HG02610 (cell line): ENCODE measurements at regions not wholly inside any gene's neighbourhood (a gene's known extent, or its start where the extent isn't known, plus 50 kb on each side); places are given as distances from the start of the nearest gene placed in this dataset.

ENCODE experiments used
- ATAC-seq: cut with Tn5 transposase; IDR thresholded peaks from one replicate; pipeline ENCODE4 v1.9.1; 2021; ENCODE audit warnings: mild to moderate bottlenecking, moderate library complexity; ENCODE audit not compliant: unreplicated experiment

DNA sequence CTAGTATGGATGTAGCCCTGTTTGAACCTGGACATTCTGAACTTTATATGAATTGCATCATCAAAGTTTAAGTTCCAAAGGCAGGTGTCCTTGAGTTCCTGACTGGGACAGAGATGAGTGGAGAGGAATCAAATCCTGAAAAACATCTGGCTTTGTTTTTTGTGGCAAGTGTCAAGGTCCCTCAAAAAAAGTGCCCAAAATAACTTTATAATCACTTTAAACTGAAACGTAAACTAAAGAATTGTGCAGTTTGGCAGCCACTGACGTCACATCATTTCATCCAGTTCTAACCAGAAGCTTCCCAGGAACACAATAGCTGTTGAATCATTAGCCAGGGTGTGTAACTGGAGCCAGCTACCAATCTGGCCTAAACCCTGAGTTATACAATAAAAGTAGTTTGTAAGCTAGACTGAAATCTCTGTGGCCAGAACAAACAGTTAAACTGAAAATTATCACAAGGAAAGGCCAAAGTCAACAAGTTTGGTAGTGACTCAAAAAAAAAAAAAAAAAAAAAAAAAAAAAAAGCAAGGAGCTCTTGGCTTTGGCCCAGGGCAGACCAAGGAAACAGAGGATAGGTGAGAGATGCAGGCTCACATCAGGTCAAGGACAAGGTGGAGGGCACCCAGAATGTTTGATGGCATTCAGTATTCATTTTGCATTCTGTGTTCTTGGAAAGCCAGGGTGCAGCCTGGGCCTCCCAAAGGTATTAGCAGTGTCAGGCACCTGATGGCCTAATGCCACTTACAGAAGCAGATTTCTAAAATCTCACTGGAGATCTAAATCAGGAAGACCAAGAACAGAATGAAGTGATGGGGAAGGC, 74.3 kb downstream of the TNFSF18 start:
- no peak for ATAC-seq

DNA sequence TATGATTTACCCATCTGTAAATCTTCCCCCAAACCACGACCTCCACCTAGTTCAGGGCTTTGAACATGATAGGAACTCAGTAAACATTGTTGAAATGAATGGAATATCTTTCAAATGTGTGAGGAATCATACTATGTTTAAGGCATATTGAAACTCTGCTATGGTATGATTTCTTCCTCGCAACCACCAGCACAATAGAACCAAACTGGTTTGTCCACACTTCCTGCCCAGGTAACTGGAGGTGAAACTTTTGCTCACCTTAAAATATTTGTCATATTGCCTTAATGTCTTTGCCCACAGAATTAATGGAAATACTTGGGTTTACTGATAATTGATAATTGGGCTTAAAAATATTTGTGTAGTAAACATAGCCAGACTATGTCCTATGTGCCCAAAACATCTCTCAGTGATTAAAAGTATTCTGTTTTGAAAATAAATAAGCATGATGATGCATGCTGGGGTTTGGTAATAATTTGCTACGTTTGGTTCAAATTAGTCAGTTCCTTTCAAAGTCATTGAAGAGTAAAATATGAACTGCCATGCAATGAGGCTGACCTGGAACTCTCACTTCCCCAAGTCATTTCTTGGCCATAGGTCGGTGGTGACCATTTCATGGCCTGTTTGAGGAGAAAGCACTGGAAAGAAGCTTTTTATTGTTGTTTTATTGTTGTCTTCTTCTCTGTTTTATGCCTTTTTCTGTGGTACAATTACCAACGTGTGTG, 73.3 kb downstream of the TNFSF18 start:
- ATAC-seq: no peak

DNA sequence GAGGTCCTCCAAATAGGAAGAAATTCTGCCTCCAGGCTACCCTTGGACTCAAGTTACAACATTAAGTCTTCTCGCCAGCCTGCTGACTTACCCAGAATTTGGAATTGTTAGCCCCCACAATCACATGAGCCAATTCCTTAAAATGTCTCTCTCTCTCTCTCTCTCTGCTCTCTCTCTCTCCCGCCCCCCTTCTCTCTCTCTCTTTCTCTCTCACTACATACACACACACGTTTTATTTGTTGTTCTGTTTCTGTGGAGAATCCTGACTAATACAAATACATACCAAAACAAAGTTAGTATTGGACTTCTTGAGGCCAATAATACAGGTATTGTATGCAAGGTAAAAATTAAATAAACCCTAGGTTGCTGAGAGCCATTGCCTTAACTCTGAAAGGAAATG, 72.1 kb downstream of the TNFSF18 start:
- no peak for ATAC-seq

DNA sequence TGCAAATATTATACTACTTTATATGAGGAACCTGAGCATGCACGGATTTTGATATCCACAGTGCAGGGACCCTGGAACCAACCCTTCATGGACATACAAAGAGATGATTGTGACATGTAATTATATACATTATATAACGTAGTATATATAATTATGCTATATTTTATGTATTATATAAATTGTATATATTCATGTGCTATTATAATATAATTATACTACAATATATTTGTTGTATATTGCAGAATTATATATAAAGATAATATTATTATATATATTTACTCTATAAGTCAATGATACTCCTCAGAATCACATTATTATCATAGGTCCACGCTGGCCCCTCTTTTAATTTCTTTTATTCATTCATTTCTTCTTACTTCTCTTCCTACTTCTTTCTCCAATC, 70.9 kb downstream of the TNFSF18 start:
- ATAC-seq: no peak

DNA sequence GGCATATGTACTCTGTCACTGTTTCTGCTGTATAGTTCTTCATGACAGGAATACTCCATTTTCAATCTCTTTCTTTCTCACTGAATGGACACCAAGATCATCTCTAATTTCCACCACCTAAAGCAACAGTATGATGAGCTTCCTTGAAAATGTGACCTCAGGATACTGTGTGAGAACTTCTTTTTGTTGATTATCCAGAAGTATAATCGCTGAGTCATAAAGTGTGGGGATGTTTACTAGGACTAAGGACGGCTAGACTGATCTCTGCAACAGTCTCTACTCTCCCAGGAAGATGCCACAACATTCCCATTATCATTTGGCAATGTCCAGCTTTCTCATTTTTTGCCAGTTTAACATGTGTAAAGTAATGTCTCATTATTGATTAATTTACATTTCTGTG, 70.3 kb downstream of the TNFSF18 start:
- ATAC-seq: no peak

DNA sequence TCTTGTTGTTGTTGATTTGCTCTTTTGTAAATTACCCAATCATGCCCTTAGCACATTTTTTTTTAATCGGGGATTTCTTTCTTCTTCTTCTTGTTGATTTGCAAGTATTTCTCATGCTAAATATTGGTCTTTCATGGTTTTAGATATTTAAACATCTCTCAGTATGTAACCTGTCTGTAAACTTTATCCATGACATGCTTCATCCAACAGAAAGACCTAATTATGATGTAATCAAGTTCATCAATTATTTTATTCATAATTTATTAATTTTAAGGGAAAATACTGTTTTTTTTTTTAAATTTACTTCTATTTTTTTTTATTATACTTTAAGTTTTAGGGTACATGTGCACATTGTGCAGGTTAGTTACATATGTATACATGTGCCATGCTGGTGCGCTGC, 69.8 kb downstream of the TNFSF18 start:
- ATAC-seq: no peak
